HG02884 (cell line): ENCODE measurements at regions not wholly inside any gene's neighbourhood (a gene's known extent, or its start where the extent isn't known, plus 50 kb on each side); places are given as distances from the start of the nearest gene placed in this dataset.
"Not testable (repeated sequence)": the region's sequence is repeated elsewhere in the genome, so short reads cannot be mapped to it uniquely, and the experiment has no call there.

Experiments
- ATAC-seq: cut with Tn5 transposase; IDR thresholded peaks from one replicate; pipeline ENCODE4 v1.9.1; 2021; ENCODE audit warnings: mild to moderate bottlenecking, moderate library complexity; ENCODE audit not compliant: unreplicated experiment

- no peak for ATAC-seq
Observed at GRCh38 chr12:131407221-131408035, 303.5 kb upstream of the SFSWAP start.

GRCh38 chr12:131408036-131408365, 302.9 kb upstream of the SFSWAP start:
- no peak for ATAC-seq

- ATAC-seq, result no peak
Observed at GRCh38 chr12:131408484-131408883, 302.4 kb upstream of the SFSWAP start.

- no peak for ATAC-seq
Observed at GRCh38 chr12:131409211-131409610, 301.7 kb upstream of the SFSWAP start.

- not testable (repeated sequence) for ATAC-seq
Observed at GRCh38 chr12:131411827-131412226, 299.1 kb upstream of the SFSWAP start.

- no peak for ATAC-seq
Observed at GRCh38 chr12:131413006-131413405, 297.9 kb upstream of the SFSWAP start.

GRCh38 chr12:131413471-131413870, 297.4 kb upstream of the SFSWAP start:
- ATAC-seq, result no peak

GRCh38 chr12:131414155-131414922, 296.6 kb upstream of the SFSWAP start:
- ATAC-seq, result not testable (repeated sequence)

- ATAC-seq, result no peak
Observed at GRCh38 chr12:131415781-131416180, 295.1 kb upstream of the SFSWAP start.

- no peak for ATAC-seq
Observed at GRCh38 chr12:131418121-131418520, 292.8 kb upstream of the SFSWAP start.

- no peak for ATAC-seq
Observed at GRCh38 chr12:131418884-131419283, 292.0 kb upstream of the SFSWAP start.

GRCh38 chr12:131420867-131421447, 289.9 kb upstream of the SFSWAP start:
- ATAC-seq, result no peak

GRCh38 chr12:131421509-131422186, 289.2 kb upstream of the SFSWAP start:
- ATAC-seq, result no peak

- ATAC-seq, result no peak
Observed at GRCh38 chr12:131422187-131422520, 288.7 kb upstream of the SFSWAP start.

GRCh38 chr12:131422744-131423143, 288.1 kb upstream of the SFSWAP start:
- ATAC-seq, result no peak

- no peak for ATAC-seq
Observed at GRCh38 chr12:131424270-131424669, 286.6 kb upstream of the SFSWAP start.

GRCh38 chr12:131425112-131426075, 285.5 kb upstream of the SFSWAP start:
- no peak for ATAC-seq

- no peak for ATAC-seq
Observed at GRCh38 chr12:131428091-131428685, 282.7 kb upstream of the SFSWAP start.

- not testable (repeated sequence) for ATAC-seq
Observed at GRCh38 chr12:131429221-131429620, 281.7 kb upstream of the SFSWAP start.

GRCh38 chr12:131429697-131430096, 281.2 kb upstream of the SFSWAP start:
- not testable (repeated sequence) for ATAC-seq
